A549 (cell line): ENCODE measurements at regions not wholly inside any gene's neighbourhood (a gene's known extent, or its start where the extent isn't known, plus 50 kb on each side); places are given as distances from the start of the nearest gene placed in this dataset.

Experiments used
- ATAC-seq, 2 experiments: fragments of 200-7000 bp in 1 of 2; fragments of >200 bp in 1 of 2; cut with Nextera tagmentation in 1 of 2; cut with Tn5 transposase in 1 of 2; 3 replicates each; pipeline versions ENCODE4 v1.8.0 to v1.9.1; 2018 to 2020; ENCODE audit warnings: mild to moderate bottlenecking in 1 of 2, moderate library complexity in 1 of 2
- CTCF ChIA-PET: fragments of 300-600 bp; sonication (Branson Sonifier 250); formaldehyde crosslinking; extraction: SDS; loops from one replicate; lab custom pipeline; 2021; ENCODE audit warnings: antibody characterized with exemption, inconsistent platforms; lab: Yijun Ruan, JAX
- POLR2A ChIA-PET: fragments of 350-600 bp; formaldehyde crosslinking; extraction: SDS; loops from one replicate; lab custom pipeline; 2021; ENCODE audit warnings: antibody characterized with exemption, inconsistent platforms; lab: Yijun Ruan, JAX
- DNase-seq, 2 experiments: peaks; one replicate each; pipeline versions ENCODE4 v3.0.0 to v3.0.0-alpha.2; 2011 to 2016; ENCODE audit warnings: low read depth in 1 of 2, low spot score in 1 of 2
- FAIRE-seq: peaks from 2 replicates; lab custom pipeline; 2011; peaks lifted over from hg19 to GRCh38; lab: Jason Lieb, UNC
- H3K27ac ChIP-seq, 2 experiments: fragments of >200 bp; sonication (Bioruptor Twin); formaldehyde crosslinking; 3 replicates each; pipeline ENCODE4 v1.5.1; 2016 to 2017
- H3K4me1 ChIP-seq: fragments of >200 bp; sonication (Bioruptor Twin); formaldehyde crosslinking; 3 replicates; pipeline ENCODE4 v1.6.1; 2016
- H3K4me2 ChIP-seq: fragments of >200 bp; sonication (Bioruptor Twin); formaldehyde crosslinking; 3 replicates; pipeline ENCODE4 v1.6.1; 2016
- H3K4me3 ChIP-seq: fragments of >200 bp; sonication (Bioruptor Twin); formaldehyde crosslinking; 3 replicates; pipeline ENCODE4 v1.5.1; 2016
- H3K9me3 ChIP-seq: fragments of >200 bp; sonication (Bioruptor Twin); formaldehyde crosslinking; 3 replicates; pipeline ENCODE4 v1.6.1; 2016
- BHLHE40 ChIP-seq: IDR thresholded peaks from 2 replicates; pipeline ENCODE4 v1.6.1; 2012; ENCODE audit warnings: low read depth, low read length, inconsistent platforms
- CBX2 ChIP-seq: fragments of 200-600 bp; sonication (generic); IDR thresholded peaks from 2 replicates; pipeline ENCODE4 v1.6.1; 2016; ENCODE audit warnings: low read depth, mild to moderate bottlenecking, borderline replicate concordance
- EHMT2 ChIP-seq: fragments of 200-600 bp; sonication (generic); IDR thresholded peaks from 2 replicates; pipeline ENCODE4 v1.6.1; 2016; ENCODE audit warnings: antibody characterized with exemption, low read depth, mild to moderate bottlenecking, moderate library complexity
- EP300 ChIP-seq, 2 experiments: fragments of >200 bp; sonication (Bioruptor Twin); formaldehyde crosslinking; IDR thresholded peaks; 2 replicates in 1 of 2; 3 replicates in 1 of 2; pipeline ENCODE4 v1.6.1; 2016 to 2017
- HEYL ChIP-seq: fragments of 250-450 bp; sonication (Bioruptor Pico); IDR thresholded peaks from 2 replicates; pipeline ENCODE4 v1.8.0; 2021; ENCODE audit warnings: mild to moderate bottlenecking, moderate library complexity
- HOXB13 ChIP-seq: fragments of 250-450 bp; sonication (Bioruptor Pico); IDR thresholded peaks from 2 replicates; pipeline ENCODE4 v1.5.0; 2020; ENCODE audit warnings: low read depth, mild to moderate bottlenecking, moderate library complexity
- JUNB ChIP-seq: fragments of >200 bp; sonication (Bioruptor Twin); formaldehyde crosslinking; IDR thresholded peaks from 2 replicates; pipeline ENCODE4 v1.6.1; 2016
- MYC ChIP-seq: IDR thresholded peaks from 2 replicates; pipeline ENCODE4 v1.6.1; 2012; ENCODE audit warnings: mild to moderate bottlenecking, inconsistent platforms, low read length, improper control_type of control experiment, borderline replicate concordance
- NPAS2 ChIP-seq: fragments of 250-450 bp; sonication (Bioruptor Pico); IDR thresholded peaks from 2 replicates; pipeline ENCODE4 v1.8.0; 2022; ENCODE audit warnings: mild to moderate bottlenecking, moderate library complexity, borderline replicate concordance
- NR3C1 ChIP-seq: fragments of >200 bp; sonication (Bioruptor Twin); formaldehyde crosslinking; IDR thresholded peaks from 3 replicates; pipeline ENCODE4 v1.6.1; 2017
- POLR2A ChIP-seq: IDR thresholded peaks from 2 replicates; pipeline ENCODE4 v1.6.1; 2012; ENCODE audit warnings: mild to moderate bottlenecking, low read length
- RCOR1 ChIP-seq: fragments of 150-350 bp; IDR thresholded peaks from 2 replicates; pipeline ENCODE4 v1.6.1; 2014; ENCODE audit warnings: antibody characterized with exemption, low read length, low read depth
- RNF2 ChIP-seq: fragments of 200-600 bp; sonication (generic); IDR thresholded peaks from 2 replicates; pipeline ENCODE4 v1.6.1; 2016; ENCODE audit warnings: low read depth, mild to moderate bottlenecking, antibody characterized with exemption, moderate library complexity, borderline replicate concordance
- SREBF2 ChIP-seq: fragments of 450-650 bp; IDR thresholded peaks from 2 replicates; pipeline ENCODE4 v1.6.1; 2014; ENCODE audit warnings: mild to moderate bottlenecking, moderate library complexity
- TFCP2L1 ChIP-seq: fragments of 250-450 bp; sonication (Bioruptor Pico); IDR thresholded peaks from 2 replicates; pipeline ENCODE4 v1.5.0; 2021; ENCODE audit warnings: mild to moderate bottlenecking
- TP53 ChIP-seq: fragments of 250-450 bp; sonication (Bioruptor Pico); IDR thresholded peaks from 2 replicates; pipeline ENCODE4 v1.5.0; 2021; ENCODE audit warnings: mild to moderate bottlenecking, moderate library complexity
- ZC3H11A ChIP-seq: fragments of 450-650 bp; IDR thresholded peaks from 2 replicates; pipeline ENCODE4 v1.6.1; 2014; ENCODE audit warnings: antibody characterized with exemption, mild to moderate bottlenecking
- ZNF302 ChIP-seq: fragments of 250-450 bp; sonication (Bioruptor Pico); IDR thresholded peaks from 2 replicates; pipeline ENCODE4 v1.9.0; 2021; ENCODE audit warnings: inconsistent platforms, mild to moderate bottlenecking, moderate library complexity
- WGBS: methylation state at CpG from one replicate; pipeline ENCODE4 v1.1.6; 2017; ENCODE audit errors: missing lambda C conversion rate; 5-methylcytosine and 5-hydroxymethylcytosine counted together
- TF ChIP-seq, protein P1 (sequence below): fragments of >200 bp; sonication (Bioruptor Twin); formaldehyde crosslinking; IDR thresholded peaks from 2 replicates; pipeline ENCODE4 v1.6.1; 2016
- TF ChIP-seq, protein P2 (sequence below): fragments of 450-650 bp; IDR thresholded peaks from 2 replicates; pipeline ENCODE4 v1.6.1; 2014; ENCODE audit warnings: antibody characterized with exemption
- TF ChIP-seq, protein P3 (sequence below): fragments of 250-450 bp; sonication (Bioruptor Pico); IDR thresholded peaks from 2 replicates; pipeline ENCODE4 v1.5.0; 2020; ENCODE audit warnings: low read depth, mild to moderate bottlenecking, moderate library complexity
- TF ChIP-seq, protein P4 (sequence below): fragments of >200 bp; sonication (Bioruptor Twin); formaldehyde crosslinking; IDR thresholded peaks from 3 replicates; pipeline ENCODE4 v1.5.1; 2016
- TF ChIP-seq, protein P5 (sequence below): fragments of 150-350 bp; IDR thresholded peaks from 2 replicates; pipeline ENCODE4 v1.6.1; 2014; ENCODE audit warnings: low read depth, mild to moderate bottlenecking, low read length

DNA sequence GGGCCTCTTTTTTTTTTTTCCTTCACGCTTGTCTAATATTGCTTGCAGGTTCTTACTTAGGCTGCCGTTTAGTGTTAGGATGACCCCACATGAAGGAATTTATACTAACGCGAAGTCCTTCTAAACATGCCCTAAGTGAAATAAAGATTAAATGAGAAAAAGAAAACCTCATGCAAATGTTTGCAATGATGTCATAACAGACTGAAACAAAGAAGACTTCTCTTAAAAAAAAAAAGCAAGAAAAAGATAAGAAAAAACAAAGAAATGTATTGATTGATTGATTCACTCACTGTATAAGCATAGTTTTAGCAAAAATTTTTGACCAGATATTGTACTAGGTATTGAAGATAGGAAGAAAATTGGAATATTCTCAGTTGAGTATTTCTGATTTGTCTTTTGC lies 418.2 kb downstream of the IRS2 start:
- no peaks in the 10 kb centered on the region for H3K9me3 ChIP-seq
- no peak for ATAC-seq
- POLR2A ChIA-PET: no interaction called here
- TF ChIP-seq SREBF2 (no peak), NR3C1 (no peak), EHMT2 (no peak), MYC (no peak), ZC3H11A (no peak), EP300 (IDR thresholded peaks at IDR 0.05) (no peak), HOXB13 (no peak), POLR2A (no peak), RCOR1 (no peak), HEYL (CRISPR knock-in tag) (no peak), TP53 (CRISPR knock-in tag) (no peak), JUNB (no peak), TFCP2L1 (CRISPR knock-in tag) (no peak), RNF2 (no peak), BHLHE40 (no peak)
- TF ChIP-seq, protein P1, sequence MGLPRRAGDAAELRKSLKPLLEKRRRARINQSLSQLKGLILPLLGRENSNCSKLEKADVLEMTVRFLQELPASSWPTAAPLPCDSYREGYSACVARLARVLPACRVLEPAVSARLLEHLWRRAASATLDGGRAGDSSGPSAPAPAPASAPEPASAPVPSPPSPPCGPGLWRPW: no peak
- TF ChIP-seq, protein P2, sequence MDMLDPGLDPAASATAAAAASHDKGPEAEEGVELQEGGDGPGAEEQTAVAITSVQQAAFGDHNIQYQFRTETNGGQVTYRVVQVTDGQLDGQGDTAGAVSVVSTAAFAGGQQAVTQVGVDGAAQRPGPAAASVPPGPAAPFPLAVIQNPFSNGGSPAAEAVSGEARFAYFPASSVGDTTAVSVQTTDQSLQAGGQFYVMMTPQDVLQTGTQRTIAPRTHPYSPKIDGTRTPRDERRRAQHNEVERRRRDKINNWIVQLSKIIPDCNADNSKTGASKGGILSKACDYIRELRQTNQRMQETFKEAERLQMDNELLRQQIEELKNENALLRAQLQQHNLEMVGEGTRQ: no peak
- TF ChIP-seq, protein P3, sequence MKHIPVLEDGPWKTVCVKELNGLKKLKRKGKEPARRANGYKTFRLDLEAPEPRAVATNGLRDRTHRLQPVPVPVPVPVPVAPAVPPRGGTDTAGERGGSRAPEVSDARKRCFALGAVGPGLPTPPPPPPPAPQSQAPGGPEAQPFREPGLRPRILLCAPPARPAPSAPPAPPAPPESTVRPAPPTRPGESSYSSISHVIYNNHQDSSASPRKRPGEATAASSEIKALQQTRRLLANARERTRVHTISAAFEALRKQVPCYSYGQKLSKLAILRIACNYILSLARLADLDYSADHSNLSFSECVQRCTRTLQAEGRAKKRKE (CRISPR knock-in tag): no peak
- TF ChIP-seq, protein P4, sequence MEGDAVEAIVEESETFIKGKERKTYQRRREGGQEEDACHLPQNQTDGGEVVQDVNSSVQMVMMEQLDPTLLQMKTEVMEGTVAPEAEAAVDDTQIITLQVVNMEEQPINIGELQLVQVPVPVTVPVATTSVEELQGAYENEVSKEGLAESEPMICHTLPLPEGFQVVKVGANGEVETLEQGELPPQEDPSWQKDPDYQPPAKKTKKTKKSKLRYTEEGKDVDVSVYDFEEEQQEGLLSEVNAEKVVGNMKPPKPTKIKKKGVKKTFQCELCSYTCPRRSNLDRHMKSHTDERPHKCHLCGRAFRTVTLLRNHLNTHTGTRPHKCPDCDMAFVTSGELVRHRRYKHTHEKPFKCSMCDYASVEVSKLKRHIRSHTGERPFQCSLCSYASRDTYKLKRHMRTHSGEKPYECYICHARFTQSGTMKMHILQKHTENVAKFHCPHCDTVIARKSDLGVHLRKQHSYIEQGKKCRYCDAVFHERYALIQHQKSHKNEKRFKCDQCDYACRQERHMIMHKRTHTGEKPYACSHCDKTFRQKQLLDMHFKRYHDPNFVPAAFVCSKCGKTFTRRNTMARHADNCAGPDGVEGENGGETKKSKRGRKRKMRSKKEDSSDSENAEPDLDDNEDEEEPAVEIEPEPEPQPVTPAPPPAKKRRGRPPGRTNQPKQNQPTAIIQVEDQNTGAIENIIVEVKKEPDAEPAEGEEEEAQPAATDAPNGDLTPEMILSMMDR: no peak
- H3K4me2 ChIP-seq: no peak overlapping the region
- H3K4me1 ChIP-seq: no peaks in the 10 kb centered on the region
- 95% methylated on average over 4 of the region's 4 CpGs for WGBS
- no peak overlapping the region for H3K27ac ChIP-seq
- no peak overlapping the region for H3K4me3 ChIP-seq
- FAIRE-seq: no peak
- DNase-seq: no peak
- CTCF ChIA-PET: interaction anchor here (1.3 kb wide), 1 partner anchor 15 kb away, joined by 3 read pairs; no protein-coding TSS in a partner anchor

DNA sequence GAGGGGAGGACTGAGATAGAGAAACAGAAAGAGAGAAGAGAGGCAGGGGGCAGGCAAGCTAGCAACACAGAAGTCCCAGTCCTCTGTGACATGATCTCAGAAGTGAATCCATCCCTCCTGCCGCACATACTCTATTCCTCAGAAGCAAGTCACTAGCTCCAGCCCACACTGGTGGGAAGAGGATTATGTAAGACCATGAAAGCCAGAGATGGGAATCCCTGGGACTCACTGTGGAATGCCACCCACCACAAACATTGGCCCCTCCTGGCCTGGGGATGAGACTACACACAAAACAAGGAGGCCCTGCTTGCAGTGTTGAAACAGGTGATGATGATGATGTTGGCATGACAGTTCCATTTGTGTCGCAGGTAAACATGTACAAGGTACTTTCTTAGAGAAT lies 419.9 kb downstream of the IRS2 start:
- WGBS: 96% methylated on average over 2 of the region's 2 CpGs
- Histone ChIP-seq H3K4me2 (no peak overlapping the region), H3K27ac (no peak overlapping the region), H3K9me3 (no peaks in the 10 kb centered on the region), H3K4me3 (no peak overlapping the region), H3K4me1 (no peaks in the 10 kb centered on the region)
- CTCF ChIA-PET: no interaction called here
- FAIRE-seq: no peak
- POLR2A ChIA-PET: no interaction called here
- DNase-seq: no peak
- TF ChIP-seq ZNF302 (no peak), CBX2 (no peak), RCOR1 (no peak), NPAS2 (no peak)
- TF ChIP-seq, protein P5, sequence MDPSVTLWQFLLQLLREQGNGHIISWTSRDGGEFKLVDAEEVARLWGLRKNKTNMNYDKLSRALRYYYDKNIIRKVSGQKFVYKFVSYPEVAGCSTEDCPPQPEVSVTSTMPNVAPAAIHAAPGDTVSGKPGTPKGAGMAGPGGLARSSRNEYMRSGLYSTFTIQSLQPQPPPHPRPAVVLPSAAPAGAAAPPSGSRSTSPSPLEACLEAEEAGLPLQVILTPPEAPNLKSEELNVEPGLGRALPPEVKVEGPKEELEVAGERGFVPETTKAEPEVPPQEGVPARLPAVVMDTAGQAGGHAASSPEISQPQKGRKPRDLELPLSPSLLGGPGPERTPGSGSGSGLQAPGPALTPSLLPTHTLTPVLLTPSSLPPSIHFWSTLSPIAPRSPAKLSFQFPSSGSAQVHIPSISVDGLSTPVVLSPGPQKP: no peak
- no peak for ATAC-seq
